Cardiac muscle cell (in vitro differentiated cells and primary cell): ENCODE measurements at regions not wholly inside any gene's neighbourhood (a gene's known extent, or its start where the extent isn't known, plus 50 kb on each side); places are given as distances from the start of the nearest gene placed in this dataset.

Source experiments
- DNase-seq, 2 donors: peaks; one replicate each; pipeline versions ENCODE4 v3.0.0 to v3.0.0-alpha.2; 2010 to 2017; ENCODE audit warnings: low read depth in 1 of 2, low spot score in 1 of 2
- H3K27ac ChIP-seq: fragments of 200-600 bp; sonication (generic); 2 replicates; pipeline ENCODE4 v1.5.1; 2016
- H3K27me3 ChIP-seq: fragments of 200-600 bp; sonication (generic); 2 replicates; pipeline ENCODE4 v1.6.0; 2016; ENCODE audit warnings: control low read depth
- H3K36me3 ChIP-seq: fragments of 200-600 bp; sonication (generic); 2 replicates; pipeline ENCODE4 v1.5.1; 2016; ENCODE audit warnings: control low read depth
- H3K4me1 ChIP-seq: fragments of 200-600 bp; sonication (generic); 2 replicates; pipeline ENCODE4 v1.8.1; 2017; ENCODE audit warnings: low read depth, mild to moderate bottlenecking, mixed run types
- H3K4me3 ChIP-seq: fragments of 200-600 bp; sonication (generic); 2 replicates; pipeline ENCODE4 v1.5.1; 2016; ENCODE audit warnings: mild to moderate bottlenecking
- H3K9me3 ChIP-seq: fragments of 200-600 bp; sonication (generic); 2 replicates; pipeline ENCODE4 v1.5.1; 2017; ENCODE audit warnings: low read depth, mild to moderate bottlenecking, control low read depth
- TF ChIP-seq, protein P1 (sequence below): IDR thresholded peaks from 2 replicates; pipeline ENCODE4 v1.5.1; 2012; ENCODE audit warnings: low read depth, mild to moderate bottlenecking, low read length

DNA sequence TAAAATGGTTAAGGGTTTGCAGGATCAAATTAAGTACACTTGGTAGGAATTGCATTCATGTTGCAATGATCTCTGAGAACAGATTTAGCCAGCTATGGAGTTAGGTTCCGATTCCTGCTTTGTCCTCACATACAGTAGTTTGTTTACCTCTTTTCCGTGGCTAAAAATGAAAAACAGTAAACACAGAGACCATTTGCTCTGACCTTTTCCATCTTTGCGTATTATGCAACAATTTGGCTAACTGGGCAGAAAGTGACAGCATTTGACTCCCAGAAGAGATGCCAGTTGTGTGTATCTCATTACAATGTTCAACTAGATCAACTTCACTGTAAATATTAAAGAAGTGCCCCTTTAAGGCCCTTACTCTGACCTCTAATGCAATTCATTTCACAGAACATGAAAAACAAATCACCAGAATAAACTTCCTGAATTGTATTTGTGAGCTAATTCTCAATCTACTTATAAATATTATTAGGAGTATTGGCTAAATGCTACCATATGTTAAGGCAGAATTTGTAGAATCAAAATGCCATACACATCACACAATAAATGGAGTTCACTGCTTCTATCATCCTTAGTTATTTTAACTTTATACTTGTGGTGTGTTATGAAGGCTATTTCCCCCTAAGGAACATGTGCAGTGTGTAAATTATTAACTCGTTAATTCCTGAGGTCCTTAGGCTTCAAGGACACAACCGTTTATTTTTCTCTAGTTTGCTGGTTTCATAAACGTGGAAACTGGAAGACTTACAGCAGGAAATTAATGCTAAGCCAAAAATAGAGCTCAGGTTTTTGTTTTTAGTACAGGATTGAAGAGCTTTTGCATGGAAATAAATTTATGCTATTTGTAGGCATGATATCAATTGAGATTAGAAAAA lies 380.7 kb upstream of the CITED2 start:
- peak in 1 of 2 donors; percentile 18 for DNase-seq
- H3K9me3 ChIP-seq = no peaks in the 10 kb centered on the region
- no peak overlapping the region for H3K4me3 ChIP-seq
- no peaks in the 10 kb centered on the region for H3K27me3 ChIP-seq
- TF ChIP-seq, protein P1, sequence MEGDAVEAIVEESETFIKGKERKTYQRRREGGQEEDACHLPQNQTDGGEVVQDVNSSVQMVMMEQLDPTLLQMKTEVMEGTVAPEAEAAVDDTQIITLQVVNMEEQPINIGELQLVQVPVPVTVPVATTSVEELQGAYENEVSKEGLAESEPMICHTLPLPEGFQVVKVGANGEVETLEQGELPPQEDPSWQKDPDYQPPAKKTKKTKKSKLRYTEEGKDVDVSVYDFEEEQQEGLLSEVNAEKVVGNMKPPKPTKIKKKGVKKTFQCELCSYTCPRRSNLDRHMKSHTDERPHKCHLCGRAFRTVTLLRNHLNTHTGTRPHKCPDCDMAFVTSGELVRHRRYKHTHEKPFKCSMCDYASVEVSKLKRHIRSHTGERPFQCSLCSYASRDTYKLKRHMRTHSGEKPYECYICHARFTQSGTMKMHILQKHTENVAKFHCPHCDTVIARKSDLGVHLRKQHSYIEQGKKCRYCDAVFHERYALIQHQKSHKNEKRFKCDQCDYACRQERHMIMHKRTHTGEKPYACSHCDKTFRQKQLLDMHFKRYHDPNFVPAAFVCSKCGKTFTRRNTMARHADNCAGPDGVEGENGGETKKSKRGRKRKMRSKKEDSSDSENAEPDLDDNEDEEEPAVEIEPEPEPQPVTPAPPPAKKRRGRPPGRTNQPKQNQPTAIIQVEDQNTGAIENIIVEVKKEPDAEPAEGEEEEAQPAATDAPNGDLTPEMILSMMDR = no peak
- H3K36me3 ChIP-seq = no peaks in the 10 kb centered on the region
- H3K27ac ChIP-seq = no peak overlapping the region
- H3K4me1 ChIP-seq = peaks cover 37% of the 10 kb centered on the region

GRCh38 chr6:139753198-139753861 lies 378.9 kb upstream of the CITED2 start:
- H3K27me3 ChIP-seq = no peaks in the 10 kb centered on the region
- H3K27ac ChIP-seq = peak overlapping the region; percentile 51
- H3K4me1 ChIP-seq = peaks cover 47% of the 10 kb centered on the region
- no peaks in the 10 kb centered on the region for H3K9me3 ChIP-seq
- TF ChIP-seq, protein P1 = no peak
- peak in 1 of 2 donors; percentile 87 for DNase-seq
- H3K36me3 ChIP-seq = no peaks in the 10 kb centered on the region
- H3K4me3 ChIP-seq = no peak overlapping the region

DNA sequence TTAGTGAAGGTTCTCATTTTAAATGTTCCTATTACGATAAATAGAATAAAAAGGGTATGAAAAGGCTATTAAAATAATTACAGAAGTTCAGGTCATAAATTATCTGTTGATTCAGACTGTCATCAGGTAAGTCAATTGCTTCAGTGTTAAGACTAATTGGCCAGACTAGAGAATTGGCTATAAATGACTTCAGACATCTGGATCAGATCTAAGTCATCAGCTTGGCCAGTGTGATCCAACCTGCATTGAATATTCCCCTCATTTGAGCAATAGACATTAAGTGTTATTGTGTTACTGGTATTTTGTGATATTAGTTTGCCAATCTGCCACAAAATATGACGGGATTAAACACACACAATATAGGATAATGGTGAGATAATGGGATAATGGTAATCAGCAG lies 377.6 kb upstream of the CITED2 start:
- TF ChIP-seq, protein P1 = no peak
- H3K9me3 ChIP-seq = no peaks in the 10 kb centered on the region

GRCh38 chr6:139751179-139751578 lies 376.7 kb upstream of the CITED2 start:
- no peaks in the 10 kb centered on the region for H3K27me3 ChIP-seq
- peak overlapping the region; percentile 34 for H3K27ac ChIP-seq
- no peaks in the 10 kb centered on the region for H3K9me3 ChIP-seq

More for the DNA sequence above, 377.6 kb upstream of the CITED2 start:
- H3K4me3 ChIP-seq = no peak overlapping the region
- DNase-seq = no peak
- H3K27me3 ChIP-seq = no peaks in the 10 kb centered on the region
- peaks cover 47% of the 10 kb centered on the region for H3K4me1 ChIP-seq
- no peaks in the 10 kb centered on the region for H3K36me3 ChIP-seq
- no peak overlapping the region for H3K27ac ChIP-seq

DNA sequence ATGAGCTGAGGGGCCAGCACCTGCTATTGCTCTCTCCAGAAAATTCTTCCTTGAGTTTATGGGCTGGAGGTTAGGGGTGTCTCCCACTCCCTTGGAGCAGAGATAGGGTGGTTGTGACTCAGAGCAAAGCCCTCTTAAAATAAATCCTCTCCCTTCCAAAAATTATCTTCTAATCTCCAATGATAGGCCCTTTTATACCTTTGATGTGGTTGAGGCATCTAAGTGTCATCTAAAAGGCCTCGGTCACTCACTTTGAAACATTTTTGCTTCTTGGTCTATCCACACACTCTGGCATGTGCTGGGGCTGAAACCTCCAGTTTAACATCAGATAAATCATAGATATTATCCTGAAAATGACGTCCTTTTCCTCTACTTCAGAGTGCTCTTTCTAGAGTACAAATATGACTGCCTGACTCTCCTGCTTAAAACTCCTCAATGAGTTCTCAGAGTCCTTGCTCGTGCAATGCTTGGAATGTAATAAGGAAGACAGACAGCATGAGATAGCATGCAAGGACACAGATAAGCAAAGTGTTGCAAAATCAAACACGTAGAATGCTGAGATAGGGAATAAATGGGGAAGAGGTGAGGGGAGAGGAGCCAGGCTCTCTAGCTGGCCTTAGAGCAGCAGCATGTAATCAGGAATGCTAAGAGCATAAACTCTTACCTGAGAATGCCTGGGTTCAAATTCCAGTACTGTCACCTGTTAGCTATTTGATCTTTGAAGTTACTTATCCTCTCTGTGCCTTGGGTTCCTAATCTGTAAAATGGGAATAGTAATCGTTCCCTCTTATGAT lies 374.1 kb upstream of the CITED2 start:
- TF ChIP-seq, protein P1 = no peak
- peak overlapping the region; percentile 87 for H3K27ac ChIP-seq
- no peaks in the 10 kb centered on the region for H3K9me3 ChIP-seq
- H3K27me3 ChIP-seq = no peaks in the 10 kb centered on the region
- H3K36me3 ChIP-seq = no peaks in the 10 kb centered on the region
- no peak overlapping the region for H3K4me3 ChIP-seq
- peaks cover 32% of the 10 kb centered on the region for H3K4me1 ChIP-seq
- peak; percentile 64 to 89 for DNase-seq

More at GRCh38 chr6:139751179-139751578, 376.7 kb upstream of the CITED2 start:
- no peaks in the 10 kb centered on the region for H3K36me3 ChIP-seq
- DNase-seq = no peak
- peaks cover 47% of the 10 kb centered on the region for H3K4me1 ChIP-seq
- no peak overlapping the region for H3K4me3 ChIP-seq
- TF ChIP-seq, protein P1 = no peak
